Subcutaneous abdominal adipose tissue (tissue), 5 donors: ENCODE measurements at regions not wholly inside any gene's neighbourhood (a gene's known extent, or its start where the extent isn't known, plus 50 kb on each side); places are given as distances from the start of the nearest gene placed in this dataset.

Experiments
- H3K27ac ChIP-seq: one replicate; pipeline ENCODE4 v1.7.0; 2013; ENCODE audit warnings: low read depth, mild to moderate bottlenecking, inconsistent platforms, low read length, moderate library complexity
- H3K27me3 ChIP-seq, 5 donors: one replicate each; pipeline ENCODE4 v1.7.0; 2013; ENCODE audit warnings: low read length in 5 of 5, inconsistent platforms in 1 of 5; ENCODE audit not compliant: control insufficient read depth in 5 of 5, insufficient read depth in 4 of 5
- H3K36me3 ChIP-seq, 5 donors: one replicate each; pipeline ENCODE4 v1.7.0; 2013; ENCODE audit warnings: low read length in 5 of 5; ENCODE audit not compliant: control insufficient read depth in 5 of 5, insufficient read depth in 5 of 5
- H3K4me1 ChIP-seq, 5 donors: one replicate each; pipeline ENCODE4 v1.7.0; 2013; ENCODE audit warnings: low read length in 5 of 5, mild to moderate bottlenecking in 3 of 5, moderate library complexity in 1 of 5; ENCODE audit not compliant: control insufficient read depth in 5 of 5, insufficient read depth in 5 of 5
- H3K4me3 ChIP-seq, 5 donors: one replicate each; pipeline ENCODE4 v1.7.0; 2013; ENCODE audit warnings: low read length in 5 of 5, low read depth in 1 of 5
- H3K9ac ChIP-seq, 5 donors: one replicate each; pipeline ENCODE4 v1.7.0; 2013; ENCODE audit warnings: low read length in 5 of 5, mild to moderate bottlenecking in 4 of 5, moderate library complexity in 3 of 5
- H3K9me3 ChIP-seq, 5 donors: one replicate each; pipeline ENCODE4 v1.7.0; 2013; ENCODE audit warnings: low read length in 5 of 5; ENCODE audit not compliant: control insufficient read depth in 5 of 5
- donor health status: healthy.
- donor health status: healthy.
- donor health status: healthy.
- donor health status: healthy.
- donor health status: healthy.

GRCh38 chr1:221230605-221231004 lies 351.4 kb downstream of the HLX start:
- H3K27me3 ChIP-seq: peaks cover 0 to 6% (median 3%) of the 10 kb centered on the region in 5 donors

GRCh38 chr1:221234791-221235190 lies 355.5 kb downstream of the HLX start:
- H3K9ac ChIP-seq: no peak overlapping the region
- H3K27me3 ChIP-seq: no peaks in the 10 kb centered on the region
- H3K27ac ChIP-seq: no peak overlapping the region
- no peaks in the 10 kb centered on the region for H3K36me3 ChIP-seq
- no peak overlapping the region for H3K4me3 ChIP-seq
- no peaks in the 10 kb centered on the region for H3K9me3 ChIP-seq
- no peaks in the 10 kb centered on the region for H3K4me1 ChIP-seq

More at GRCh38 chr1:221230605-221231004, 351.4 kb downstream of the HLX start:
- Histone ChIP-seq H3K4me1 (peaks cover 0 to 15% (median 0%) of the 10 kb centered on the region in 5 donors), H3K36me3 (no peaks in the 10 kb centered on the region), H3K4me3 (no peak overlapping the region), H3K9me3 (no peaks in the 10 kb centered on the region), H3K9ac (no peak overlapping the region), H3K27ac (no peak overlapping the region)

DNA sequence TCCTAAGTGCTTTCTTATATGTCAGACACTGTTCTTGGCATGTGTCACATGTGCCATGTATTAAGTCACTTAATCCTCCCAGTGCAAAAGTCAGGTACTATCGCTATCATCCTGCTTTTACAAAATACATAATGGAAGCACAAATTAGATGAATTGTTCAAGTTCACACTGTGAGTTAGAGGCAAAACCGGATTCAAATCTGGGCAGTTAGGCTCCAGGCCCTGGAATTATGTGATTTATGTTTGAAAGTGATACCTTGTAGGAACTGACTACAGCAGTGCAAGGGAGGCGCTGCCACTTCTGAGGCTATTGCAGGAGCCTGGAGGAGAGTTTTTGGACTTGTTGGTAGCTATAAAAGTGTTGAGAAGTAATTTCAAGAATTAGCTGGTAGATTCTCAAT lies 358.3 kb downstream of the HLX start:
- no peaks in the 10 kb centered on the region for H3K27me3 ChIP-seq
- H3K36me3 ChIP-seq: no peaks in the 10 kb centered on the region
- no peak overlapping the region for H3K27ac ChIP-seq
- no peaks in the 10 kb centered on the region for H3K9me3 ChIP-seq
- H3K9ac ChIP-seq: no peak overlapping the region
- peaks cover 0 to 3% (median 0%) of the 10 kb centered on the region in 5 donors for H3K4me1 ChIP-seq
- H3K4me3 ChIP-seq: no peak overlapping the region

- no peaks in the 10 kb centered on the region for H3K27me3 ChIP-seq
- peaks cover 0 to 3% (median 0%) of the 10 kb centered on the region in 5 donors for H3K4me1 ChIP-seq
- H3K4me3 ChIP-seq: no peak overlapping the region
- no peak overlapping the region for H3K9ac ChIP-seq
- no peaks in the 10 kb centered on the region for H3K9me3 ChIP-seq
- H3K36me3 ChIP-seq: no peaks in the 10 kb centered on the region
- no peak overlapping the region for H3K27ac ChIP-seq
These were observed 359.9 kb downstream of the HLX start for GRCh38 chr1:221239181-221239580.

- Histone ChIP-seq H3K9me3 (no peaks in the 10 kb centered on the region), H3K9ac (no peak overlapping the region), H3K4me1 (peaks cover 0 to 3% (median 0%) of the 10 kb centered on the region in 5 donors), H3K36me3 (no peaks in the 10 kb centered on the region), H3K27ac (no peak overlapping the region), H3K27me3 (no peaks in the 10 kb centered on the region), H3K4me3 (no peak overlapping the region)
These were observed 360.5 kb downstream of the HLX start for GRCh38 chr1:221239792-221240191.

DNA sequence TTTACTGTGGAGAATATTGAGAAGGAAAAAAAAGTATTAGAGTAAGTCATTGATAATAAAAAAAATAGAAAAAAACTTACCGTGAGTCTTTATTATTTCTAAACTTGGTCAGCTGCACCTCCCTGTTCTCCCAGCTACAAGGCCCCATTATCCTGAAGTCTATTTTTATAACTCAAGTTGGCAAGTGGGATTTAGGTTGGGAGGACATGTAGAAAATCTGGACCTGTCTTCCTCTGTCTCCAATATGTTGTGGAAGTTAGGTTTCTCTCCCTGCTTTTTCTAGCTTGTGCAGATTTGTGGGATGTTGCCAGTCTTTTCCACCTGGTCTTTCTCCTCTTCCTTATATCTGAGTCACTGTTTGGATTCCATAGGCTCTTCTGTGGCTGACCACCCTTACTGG lies 361.4 kb downstream of the HLX start:
- H3K27ac ChIP-seq: no peak overlapping the region
- no peaks in the 10 kb centered on the region for H3K27me3 ChIP-seq
- no peaks in the 10 kb centered on the region for H3K36me3 ChIP-seq
- no peak overlapping the region for H3K4me3 ChIP-seq
- H3K9me3 ChIP-seq: no peaks in the 10 kb centered on the region
- H3K9ac ChIP-seq: no peak overlapping the region
- H3K4me1 ChIP-seq: peaks cover 0 to 3% (median 0%) of the 10 kb centered on the region in 5 donors

GRCh38 chr1:221241157-221241556 lies 361.9 kb downstream of the HLX start:
- Histone ChIP-seq H3K36me3 (no peaks in the 10 kb centered on the region), H3K27me3 (no peaks in the 10 kb centered on the region), H3K9me3 (no peaks in the 10 kb centered on the region), H3K4me1 (peaks cover 0 to 3% (median 0%) of the 10 kb centered on the region in 5 donors), H3K4me3 (no peak overlapping the region), H3K9ac (no peak overlapping the region), H3K27ac (no peak overlapping the region)

DNA sequence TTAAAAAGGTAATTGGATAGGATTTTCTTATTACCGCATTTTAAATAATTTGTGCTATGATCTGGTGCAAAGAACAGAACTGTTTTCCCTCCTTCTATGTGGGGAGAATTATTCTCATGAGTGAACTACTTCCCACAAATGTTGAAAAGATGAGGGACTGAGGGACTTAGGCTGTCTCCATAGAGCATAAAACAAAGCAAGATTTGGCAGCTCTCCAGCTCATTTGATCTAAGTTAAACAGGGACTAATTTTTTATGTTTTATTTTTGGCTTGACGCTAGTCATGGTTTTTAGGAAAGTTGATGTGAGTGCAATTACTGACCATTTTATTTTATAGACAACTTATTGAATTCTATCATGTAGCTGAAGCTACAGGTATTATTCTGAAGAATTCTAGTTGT lies 362.3 kb downstream of the HLX start:
- Histone ChIP-seq H3K9me3 (no peaks in the 10 kb centered on the region), H3K9ac (no peak overlapping the region), H3K27ac (no peak overlapping the region), H3K36me3 (no peaks in the 10 kb centered on the region), H3K4me3 (no peak overlapping the region), H3K4me1 (peaks cover 0 to 3% (median 0%) of the 10 kb centered on the region in 5 donors), H3K27me3 (no peaks in the 10 kb centered on the region)

- Histone ChIP-seq H3K9ac (no peak overlapping the region), H3K27me3 (no peaks in the 10 kb centered on the region), H3K27ac (no peak overlapping the region), H3K4me3 (no peak overlapping the region), H3K4me1 (peaks cover 0 to 1% (median 0%) of the 10 kb centered on the region in 5 donors), H3K9me3 (no peaks in the 10 kb centered on the region), H3K36me3 (no peaks in the 10 kb centered on the region)
These were observed 366.8 kb downstream of the HLX start for GRCh38 chr1:221246067-221246466.

GRCh38 chr1:221246628-221247415 lies 367.6 kb downstream of the HLX start:
- no peaks in the 10 kb centered on the region for H3K36me3 ChIP-seq
- no peaks in the 10 kb centered on the region for H3K27me3 ChIP-seq
- H3K9me3 ChIP-seq: no peaks in the 10 kb centered on the region
- H3K4me3 ChIP-seq: no peak overlapping the region
- H3K27ac ChIP-seq: no peak overlapping the region
- H3K9ac ChIP-seq: no peak overlapping the region
- no peaks in the 10 kb centered on the region for H3K4me1 ChIP-seq
